ENCODE measurements at regions not wholly inside any gene's neighbourhood (a gene's known extent, or its start where the extent isn't known, plus 50 kb on each side); places are given as distances from the start of the nearest gene placed in this dataset.
A peak's percentile ranks its signal among the peaks of the same experiment; 100 is the strongest.

DNA sequence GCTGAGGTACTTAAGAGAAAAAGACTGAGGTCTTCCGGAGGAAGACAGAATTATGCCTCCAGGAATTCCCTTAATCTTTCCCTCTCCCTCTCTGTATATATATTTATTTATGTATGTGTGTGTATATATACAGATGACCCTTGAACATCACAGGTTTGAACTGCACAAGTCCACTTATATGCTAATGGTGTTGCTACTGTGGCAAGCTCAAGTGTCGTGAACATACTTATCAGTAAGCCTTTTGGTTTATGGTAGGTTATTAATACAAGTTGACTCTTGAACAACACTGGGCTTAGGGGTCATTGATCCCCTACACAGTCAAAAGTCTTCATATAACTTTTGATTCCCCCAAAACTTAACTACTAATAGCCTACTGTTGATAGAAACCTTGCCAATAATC is 106.8 kb downstream of the NUDT12 start:
- Mint-ChIP-seq H3K4me1 (ENCODE audit: unreplicated experiment) (peaks cover 21% of the 10 kb centered on the region), H3K36me3 (ENCODE audit: unreplicated experiment) (no peaks in the 10 kb centered on the region)
- DNase-seq (ENCODE audit: extremely low spot score, unreplicated experiment) = no peak

DNA sequence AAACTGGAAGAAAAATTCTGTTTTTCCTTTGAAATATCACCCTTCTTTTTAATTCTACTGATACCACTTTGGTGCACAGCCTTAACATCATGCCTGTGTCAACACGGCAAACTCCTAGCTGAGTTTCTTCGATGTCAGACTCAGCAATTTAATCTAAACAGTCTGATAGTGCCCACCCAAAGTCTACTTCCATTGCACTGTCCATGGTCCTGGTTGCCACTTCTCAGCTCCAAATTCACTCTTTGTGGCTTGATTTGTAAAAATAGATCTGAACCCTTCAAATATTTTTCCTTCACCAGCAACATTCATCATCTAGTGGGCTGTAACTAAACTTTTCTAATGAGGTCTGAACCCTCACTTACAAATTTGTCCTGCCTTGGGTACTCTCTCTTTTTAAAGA is 107.8 kb downstream of the NUDT12 start:
- Mint-ChIP-seq H3K27ac (ENCODE audit: unreplicated experiment) (no peak overlapping the region), H3K9me3 (ENCODE audit: unreplicated experiment) (peaks cover 3% of the 10 kb centered on the region), H3K27me3 (ENCODE audit: unreplicated experiment) (no peaks in the 10 kb centered on the region), H3K36me3 (ENCODE audit: unreplicated experiment) (no peaks in the 10 kb centered on the region), H3K4me1 (ENCODE audit: unreplicated experiment) (peaks cover 31% of the 10 kb centered on the region), H3K4me3 (ENCODE audit: unreplicated experiment) (no peak overlapping the region)
- no peak for DNase-seq (ENCODE audit: extremely low spot score, unreplicated experiment)
- TF ChIP-seq, protein P1, sequence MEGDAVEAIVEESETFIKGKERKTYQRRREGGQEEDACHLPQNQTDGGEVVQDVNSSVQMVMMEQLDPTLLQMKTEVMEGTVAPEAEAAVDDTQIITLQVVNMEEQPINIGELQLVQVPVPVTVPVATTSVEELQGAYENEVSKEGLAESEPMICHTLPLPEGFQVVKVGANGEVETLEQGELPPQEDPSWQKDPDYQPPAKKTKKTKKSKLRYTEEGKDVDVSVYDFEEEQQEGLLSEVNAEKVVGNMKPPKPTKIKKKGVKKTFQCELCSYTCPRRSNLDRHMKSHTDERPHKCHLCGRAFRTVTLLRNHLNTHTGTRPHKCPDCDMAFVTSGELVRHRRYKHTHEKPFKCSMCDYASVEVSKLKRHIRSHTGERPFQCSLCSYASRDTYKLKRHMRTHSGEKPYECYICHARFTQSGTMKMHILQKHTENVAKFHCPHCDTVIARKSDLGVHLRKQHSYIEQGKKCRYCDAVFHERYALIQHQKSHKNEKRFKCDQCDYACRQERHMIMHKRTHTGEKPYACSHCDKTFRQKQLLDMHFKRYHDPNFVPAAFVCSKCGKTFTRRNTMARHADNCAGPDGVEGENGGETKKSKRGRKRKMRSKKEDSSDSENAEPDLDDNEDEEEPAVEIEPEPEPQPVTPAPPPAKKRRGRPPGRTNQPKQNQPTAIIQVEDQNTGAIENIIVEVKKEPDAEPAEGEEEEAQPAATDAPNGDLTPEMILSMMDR (IDR thresholded peaks at IDR 0.05) = no peak

More for the DNA sequence above, 106.8 kb downstream of the NUDT12 start:
- Mint-ChIP-seq H3K4me3 (ENCODE audit: unreplicated experiment) (no peak overlapping the region), H3K9me3 (ENCODE audit: unreplicated experiment) (peaks cover 3% of the 10 kb centered on the region), H3K27ac (ENCODE audit: unreplicated experiment) (no peak overlapping the region), H3K27me3 (ENCODE audit: unreplicated experiment) (no peaks in the 10 kb centered on the region)
- TF ChIP-seq, protein P1 (IDR thresholded peaks at IDR 0.05) = no peak

DNA sequence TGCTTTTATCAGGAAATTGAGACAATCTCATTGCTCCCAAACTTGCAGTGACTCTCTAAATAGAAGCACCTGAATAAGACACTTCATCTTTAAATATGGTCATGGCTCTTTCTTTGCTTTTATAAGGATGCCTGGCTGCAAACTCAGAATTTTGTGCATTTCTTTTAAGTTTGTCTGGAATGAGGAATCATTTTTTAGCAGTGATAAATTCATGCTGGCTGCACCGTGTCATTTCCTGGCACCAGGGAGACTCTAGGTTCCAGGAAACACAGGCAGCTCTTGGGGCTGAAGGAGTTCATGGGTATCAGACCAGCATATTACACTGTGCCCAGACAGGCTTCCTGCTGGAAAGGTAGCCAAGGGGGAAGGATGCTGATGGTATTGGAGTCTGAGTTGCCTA is 109.9 kb downstream of the NUDT12 start:
- H3K27me3 Mint-ChIP-seq (ENCODE audit: unreplicated experiment) = no peaks in the 10 kb centered on the region
- H3K9me3 Mint-ChIP-seq (ENCODE audit: unreplicated experiment) = peaks cover 3% of the 10 kb centered on the region
- H3K4me1 Mint-ChIP-seq (ENCODE audit: unreplicated experiment) = peaks cover 31% of the 10 kb centered on the region
- DNase-seq (ENCODE audit: extremely low spot score, unreplicated experiment) = no peak
- no peaks in the 10 kb centered on the region for H3K36me3 Mint-ChIP-seq (ENCODE audit: unreplicated experiment)
- H3K27ac Mint-ChIP-seq (ENCODE audit: unreplicated experiment) = no peak overlapping the region
- no peak overlapping the region for H3K4me3 Mint-ChIP-seq (ENCODE audit: unreplicated experiment)
- TF ChIP-seq, protein P1 (IDR thresholded peaks at IDR 0.05) = no peak

DNA sequence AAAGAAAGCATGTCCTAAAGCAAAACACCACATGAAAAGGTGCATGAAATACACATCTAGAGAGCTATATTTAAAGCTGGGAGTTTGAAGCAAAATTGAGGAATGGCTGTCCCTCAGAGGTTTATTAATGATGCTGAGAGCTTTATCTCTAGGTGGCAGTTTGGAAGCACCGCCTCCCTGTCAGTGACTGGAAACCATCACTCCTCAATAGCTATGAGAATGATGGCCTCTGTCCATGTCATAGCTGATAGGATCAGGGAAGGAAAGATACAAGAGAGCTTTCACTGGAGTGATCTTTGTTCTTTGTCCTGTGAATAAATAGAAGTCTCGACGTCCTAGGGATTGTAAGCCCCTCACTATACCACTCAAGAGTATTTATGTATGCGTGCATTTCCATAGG is 110.5 kb downstream of the NUDT12 start:
- no peaks in the 10 kb centered on the region for H3K36me3 Mint-ChIP-seq (ENCODE audit: unreplicated experiment)
- TF ChIP-seq, protein P1 (IDR thresholded peaks at IDR 0.05) = no peak
- no peaks in the 10 kb centered on the region for H3K9me3 Mint-ChIP-seq (ENCODE audit: unreplicated experiment)
- peaks cover 31% of the 10 kb centered on the region for H3K4me1 Mint-ChIP-seq (ENCODE audit: unreplicated experiment)
- H3K27me3 Mint-ChIP-seq (ENCODE audit: unreplicated experiment) = no peaks in the 10 kb centered on the region
- no peak overlapping the region for H3K4me3 Mint-ChIP-seq (ENCODE audit: unreplicated experiment)
- H3K27ac Mint-ChIP-seq (ENCODE audit: unreplicated experiment) = peak overlapping the region; percentile 31
- DNase-seq (ENCODE audit: extremely low spot score, unreplicated experiment) = no peak

DNA sequence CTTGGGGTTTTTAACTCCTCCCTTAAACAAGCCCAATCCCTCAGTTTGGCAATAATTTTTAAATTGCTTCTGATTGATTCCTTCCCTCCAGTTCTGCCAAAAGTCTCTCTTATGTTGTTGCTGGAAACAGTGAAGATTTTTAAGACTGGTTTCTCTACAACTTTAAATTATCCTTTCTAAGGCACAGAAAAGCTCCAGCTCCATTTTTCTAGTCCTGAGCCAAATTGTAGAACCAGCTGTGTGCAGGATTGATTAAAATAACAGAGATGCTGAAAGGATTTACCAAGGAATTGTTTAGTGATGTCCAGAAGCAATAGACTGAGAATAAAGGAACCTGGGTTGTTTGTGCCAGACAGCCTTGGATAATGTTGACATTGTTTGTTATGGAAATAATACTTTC is 111.3 kb downstream of the NUDT12 start:
- DNase-seq (ENCODE audit: extremely low spot score, unreplicated experiment) = no peak
- TF ChIP-seq, protein P1 (IDR thresholded peaks at IDR 0.05) = no peak
- Mint-ChIP-seq H3K9me3 (ENCODE audit: unreplicated experiment) (no peaks in the 10 kb centered on the region), H3K36me3 (ENCODE audit: unreplicated experiment) (no peaks in the 10 kb centered on the region), H3K27me3 (ENCODE audit: unreplicated experiment) (no peaks in the 10 kb centered on the region), H3K4me1 (ENCODE audit: unreplicated experiment) (peaks cover 32% of the 10 kb centered on the region), H3K4me3 (ENCODE audit: unreplicated experiment) (no peak overlapping the region), H3K27ac (ENCODE audit: unreplicated experiment) (peak overlapping the region; percentile 70)

All from osteocyte (in vitro differentiated cells).